ENCODE measurements at regions not wholly inside any gene's neighbourhood (a gene's known extent, or its start where the extent isn't known, plus 50 kb on each side); places are given as distances from the start of the nearest gene placed in this dataset.

DNA sequence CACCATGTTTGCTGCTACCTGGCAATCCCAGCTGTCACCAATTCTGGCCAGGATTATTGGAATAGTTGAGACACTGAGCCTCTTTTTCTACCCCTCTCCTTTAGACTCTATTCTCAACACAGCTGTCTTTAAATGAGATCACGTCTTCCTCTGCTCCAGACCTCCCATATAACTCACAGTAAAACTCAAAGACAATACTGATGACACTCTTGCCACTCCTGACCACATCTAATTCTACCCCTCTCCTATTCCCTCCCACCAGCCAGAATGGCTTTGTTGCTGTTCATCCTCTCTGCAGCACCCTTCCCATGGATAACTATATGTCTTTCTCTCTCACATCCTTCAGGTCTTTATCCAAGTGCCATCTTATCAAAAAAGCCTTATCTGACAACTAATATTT is 188.6 kb upstream of the IL15 start:
- Histone ChIP-seq H3K9me1 (ENCODE audit: control insufficient read depth, insufficient read depth, low read length) (no peaks in the 10 kb centered on the region), H3K36me3 (ENCODE audit: control insufficient read depth, insufficient read depth, low read length) (no peaks in the 10 kb centered on the region), H3K9me3 (replicated peaks; ENCODE audit: control insufficient read depth, insufficient read depth, low read depth, low read length) (no peaks in the 10 kb centered on the region), H3K4me3 (no peak overlapping the region), H2AFZ (ENCODE audit: low read depth, low read length) (no peak overlapping the region), H3K9ac (ENCODE audit: insufficient read depth in 1 of 2, low read depth in 2 of 2, low read length in 2 of 2) (no peak overlapping the region), H3K79me2 (ENCODE audit: control insufficient read depth, insufficient read depth, low read length) (no peaks in the 10 kb centered on the region), H3K4me2 (ENCODE audit: insufficient read depth, low read length) (no peak overlapping the region), H3K4me1 (replicated peaks in 1 of 2; ENCODE audit: control insufficient read depth in 2 of 2, insufficient read depth in 2 of 2, low read length in 2 of 2) (no peaks in the 10 kb centered on the region), H3K27me3 (ENCODE audit: control insufficient read depth in 2 of 2, insufficient read depth in 2 of 2, low read length in 2 of 2) (no peaks in the 10 kb centered on the region), H4K20me1 (replicated peaks; ENCODE audit: control insufficient read depth, insufficient read depth, low read length) (no peaks in the 10 kb centered on the region), H3K27ac (ENCODE audit: extremely low read depth, low read depth, low read length) (no peak overlapping the region)
- CTCF ChIA-PET (ENCODE audit: low intra/inter-chr PET ratio) = no interaction called here
- POLR2A ChIA-PET = no interaction called here
- intact Hi-C loops (cut with micrococcal nuclease) (no loop called here), in situ Hi-C loops (cut with MboI) (no loop called here)
- BruUV-seq (replicated peaks) = no TSS peak
- no peak for ATAC-seq
- 0% methylated on average over 1 of the region's 1 CpG for WGBS (ENCODE audit: insufficient coverage, low coverage, missing lambda C conversion rate)
- no peak for FAIRE-seq
- DNase-seq (ENCODE audit: extremely low read depth in 1 of 4, low spot score in 3 of 4) = no peak
- TF ChIP-seq FOXA1 (IDR thresholded peaks at IDR 0.05; ENCODE audit: borderline replicate concordance) = no peak
- TF ChIP-seq, protein P1, sequence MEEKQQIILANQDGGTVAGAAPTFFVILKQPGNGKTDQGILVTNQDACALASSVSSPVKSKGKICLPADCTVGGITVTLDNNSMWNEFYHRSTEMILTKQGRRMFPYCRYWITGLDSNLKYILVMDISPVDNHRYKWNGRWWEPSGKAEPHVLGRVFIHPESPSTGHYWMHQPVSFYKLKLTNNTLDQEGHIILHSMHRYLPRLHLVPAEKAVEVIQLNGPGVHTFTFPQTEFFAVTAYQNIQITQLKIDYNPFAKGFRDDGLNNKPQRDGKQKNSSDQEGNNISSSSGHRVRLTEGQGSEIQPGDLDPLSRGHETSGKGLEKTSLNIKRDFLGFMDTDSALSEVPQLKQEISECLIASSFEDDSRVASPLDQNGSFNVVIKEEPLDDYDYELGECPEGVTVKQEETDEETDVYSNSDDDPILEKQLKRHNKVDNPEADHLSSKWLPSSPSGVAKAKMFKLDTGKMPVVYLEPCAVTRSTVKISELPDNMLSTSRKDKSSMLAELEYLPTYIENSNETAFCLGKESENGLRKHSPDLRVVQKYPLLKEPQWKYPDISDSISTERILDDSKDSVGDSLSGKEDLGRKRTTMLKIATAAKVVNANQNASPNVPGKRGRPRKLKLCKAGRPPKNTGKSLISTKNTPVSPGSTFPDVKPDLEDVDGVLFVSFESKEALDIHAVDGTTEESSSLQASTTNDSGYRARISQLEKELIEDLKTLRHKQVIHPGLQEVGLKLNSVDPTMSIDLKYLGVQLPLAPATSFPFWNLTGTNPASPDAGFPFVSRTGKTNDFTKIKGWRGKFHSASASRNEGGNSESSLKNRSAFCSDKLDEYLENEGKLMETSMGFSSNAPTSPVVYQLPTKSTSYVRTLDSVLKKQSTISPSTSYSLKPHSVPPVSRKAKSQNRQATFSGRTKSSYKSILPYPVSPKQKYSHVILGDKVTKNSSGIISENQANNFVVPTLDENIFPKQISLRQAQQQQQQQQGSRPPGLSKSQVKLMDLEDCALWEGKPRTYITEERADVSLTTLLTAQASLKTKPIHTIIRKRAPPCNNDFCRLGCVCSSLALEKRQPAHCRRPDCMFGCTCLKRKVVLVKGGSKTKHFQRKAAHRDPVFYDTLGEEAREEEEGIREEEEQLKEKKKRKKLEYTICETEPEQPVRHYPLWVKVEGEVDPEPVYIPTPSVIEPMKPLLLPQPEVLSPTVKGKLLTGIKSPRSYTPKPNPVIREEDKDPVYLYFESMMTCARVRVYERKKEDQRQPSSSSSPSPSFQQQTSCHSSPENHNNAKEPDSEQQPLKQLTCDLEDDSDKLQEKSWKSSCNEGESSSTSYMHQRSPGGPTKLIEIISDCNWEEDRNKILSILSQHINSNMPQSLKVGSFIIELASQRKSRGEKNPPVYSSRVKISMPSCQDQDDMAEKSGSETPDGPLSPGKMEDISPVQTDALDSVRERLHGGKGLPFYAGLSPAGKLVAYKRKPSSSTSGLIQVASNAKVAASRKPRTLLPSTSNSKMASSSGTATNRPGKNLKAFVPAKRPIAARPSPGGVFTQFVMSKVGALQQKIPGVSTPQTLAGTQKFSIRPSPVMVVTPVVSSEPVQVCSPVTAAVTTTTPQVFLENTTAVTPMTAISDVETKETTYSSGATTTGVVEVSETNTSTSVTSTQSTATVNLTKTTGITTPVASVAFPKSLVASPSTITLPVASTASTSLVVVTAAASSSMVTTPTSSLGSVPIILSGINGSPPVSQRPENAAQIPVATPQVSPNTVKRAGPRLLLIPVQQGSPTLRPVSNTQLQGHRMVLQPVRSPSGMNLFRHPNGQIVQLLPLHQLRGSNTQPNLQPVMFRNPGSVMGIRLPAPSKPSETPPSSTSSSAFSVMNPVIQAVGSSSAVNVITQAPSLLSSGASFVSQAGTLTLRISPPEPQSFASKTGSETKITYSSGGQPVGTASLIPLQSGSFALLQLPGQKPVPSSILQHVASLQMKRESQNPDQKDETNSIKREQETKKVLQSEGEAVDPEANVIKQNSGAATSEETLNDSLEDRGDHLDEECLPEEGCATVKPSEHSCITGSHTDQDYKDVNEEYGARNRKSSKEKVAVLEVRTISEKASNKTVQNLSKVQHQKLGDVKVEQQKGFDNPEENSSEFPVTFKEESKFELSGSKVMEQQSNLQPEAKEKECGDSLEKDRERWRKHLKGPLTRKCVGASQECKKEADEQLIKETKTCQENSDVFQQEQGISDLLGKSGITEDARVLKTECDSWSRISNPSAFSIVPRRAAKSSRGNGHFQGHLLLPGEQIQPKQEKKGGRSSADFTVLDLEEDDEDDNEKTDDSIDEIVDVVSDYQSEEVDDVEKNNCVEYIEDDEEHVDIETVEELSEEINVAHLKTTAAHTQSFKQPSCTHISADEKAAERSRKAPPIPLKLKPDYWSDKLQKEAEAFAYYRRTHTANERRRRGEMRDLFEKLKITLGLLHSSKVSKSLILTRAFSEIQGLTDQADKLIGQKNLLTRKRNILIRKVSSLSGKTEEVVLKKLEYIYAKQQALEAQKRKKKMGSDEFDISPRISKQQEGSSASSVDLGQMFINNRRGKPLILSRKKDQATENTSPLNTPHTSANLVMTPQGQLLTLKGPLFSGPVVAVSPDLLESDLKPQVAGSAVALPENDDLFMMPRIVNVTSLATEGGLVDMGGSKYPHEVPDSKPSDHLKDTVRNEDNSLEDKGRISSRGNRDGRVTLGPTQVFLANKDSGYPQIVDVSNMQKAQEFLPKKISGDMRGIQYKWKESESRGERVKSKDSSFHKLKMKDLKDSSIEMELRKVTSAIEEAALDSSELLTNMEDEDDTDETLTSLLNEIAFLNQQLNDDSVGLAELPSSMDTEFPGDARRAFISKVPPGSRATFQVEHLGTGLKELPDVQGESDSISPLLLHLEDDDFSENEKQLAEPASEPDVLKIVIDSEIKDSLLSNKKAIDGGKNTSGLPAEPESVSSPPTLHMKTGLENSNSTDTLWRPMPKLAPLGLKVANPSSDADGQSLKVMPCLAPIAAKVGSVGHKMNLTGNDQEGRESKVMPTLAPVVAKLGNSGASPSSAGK (IDR thresholded peaks at IDR 0.05) = no peak
- no peak for TF ChIP-seq MBD2 (IDR thresholded peaks at IDR 0.05; ENCODE audit: borderline replicate concordance, low read depth)
- no peak for TF ChIP-seq HNRNPUL1 (IDR thresholded peaks at IDR 0.05; ENCODE audit: low read length)
- TF ChIP-seq, protein P2, sequence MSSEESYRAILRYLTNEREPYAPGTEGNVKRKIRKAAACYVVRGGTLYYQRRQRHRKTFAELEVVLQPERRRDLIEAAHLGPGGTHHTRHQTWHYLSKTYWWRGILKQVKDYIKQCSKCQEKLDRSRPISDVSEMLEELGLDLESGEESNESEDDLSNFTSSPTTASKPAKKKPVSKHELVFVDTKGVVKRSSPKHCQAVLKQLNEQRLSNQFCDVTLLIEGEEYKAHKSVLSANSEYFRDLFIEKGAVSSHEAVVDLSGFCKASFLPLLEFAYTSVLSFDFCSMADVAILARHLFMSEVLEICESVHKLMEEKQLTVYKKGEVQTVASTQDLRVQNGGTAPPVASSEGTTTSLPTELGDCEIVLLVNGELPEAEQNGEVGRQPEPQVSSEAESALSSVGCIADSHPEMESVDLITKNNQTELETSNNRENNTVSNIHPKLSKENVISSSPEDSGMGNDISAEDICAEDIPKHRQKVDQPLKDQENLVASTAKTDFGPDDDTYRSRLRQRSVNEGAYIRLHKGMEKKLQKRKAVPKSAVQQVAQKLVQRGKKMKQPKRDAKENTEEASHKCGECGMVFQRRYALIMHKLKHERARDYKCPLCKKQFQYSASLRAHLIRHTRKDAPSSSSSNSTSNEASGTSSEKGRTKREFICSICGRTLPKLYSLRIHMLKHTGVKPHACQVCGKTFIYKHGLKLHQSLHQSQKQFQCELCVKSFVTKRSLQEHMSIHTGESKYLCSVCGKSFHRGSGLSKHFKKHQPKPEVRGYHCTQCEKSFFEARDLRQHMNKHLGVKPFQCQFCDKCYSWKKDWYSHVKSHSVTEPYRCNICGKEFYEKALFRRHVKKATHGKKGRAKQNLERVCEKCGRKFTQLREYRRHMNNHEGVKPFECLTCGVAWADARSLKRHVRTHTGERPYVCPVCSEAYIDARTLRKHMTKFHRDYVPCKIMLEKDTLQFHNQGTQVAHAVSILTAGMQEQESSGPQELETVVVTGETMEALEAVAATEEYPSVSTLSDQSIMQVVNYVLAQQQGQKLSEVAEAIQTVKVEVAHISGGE (CRISPR knock-in tag; IDR thresholded peaks at IDR 0.05) = no peak
- TF ChIP-seq, protein P3, sequence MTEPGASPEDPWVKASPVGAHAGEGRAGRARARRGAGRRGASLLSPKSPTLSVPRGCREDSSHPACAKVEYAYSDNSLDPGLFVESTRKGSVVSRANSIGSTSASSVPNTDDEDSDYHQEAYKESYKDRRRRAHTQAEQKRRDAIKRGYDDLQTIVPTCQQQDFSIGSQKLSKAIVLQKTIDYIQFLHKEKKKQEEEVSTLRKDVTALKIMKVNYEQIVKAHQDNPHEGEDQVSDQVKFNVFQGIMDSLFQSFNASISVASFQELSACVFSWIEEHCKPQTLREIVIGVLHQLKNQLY (CRISPR knock-in tag; conservative IDR thresholded peaks at IDR 0.05) = no peak
- no peak for TF ChIP-seq ZNF707 (CRISPR knock-in tag; conservative IDR thresholded peaks at IDR 0.05)
